ENCODE measurements at regions not wholly inside any gene's neighbourhood (a gene's known extent, or its start where the extent isn't known, plus 50 kb on each side); places are given as distances from the start of the nearest gene placed in this dataset.

- TF ChIP-seq EP300 (IDR thresholded peaks at IDR 0.05) (no peak), CTCF (IDR thresholded peaks at IDR 0.05) (no peak)
Measured at GRCh38 chr9:108184941-108185340, 670.8 kb downstream of the ACTL7B start.
